K562 (cell line): ENCODE measurements at regions not wholly inside any gene's neighbourhood (a gene's known extent, or its start where the extent isn't known, plus 50 kb on each side); places are given as distances from the start of the nearest gene placed in this dataset.

Source experiments
- ATAC-seq: fragments of 200-7000 bp; cut with Tn5 transposase; 3 replicates; pipeline ENCODE4 v1.9.1; 2020; ENCODE audit warnings: moderate library complexity
- BruUV-seq: library from RNA; stranded (reverse); fragments of 400-500 nt; replicated peaks from 2 replicates; lab custom pipeline; 2021; lab: Mats Ljungman, UMichigan
- CTCF ChIA-PET: fragments of 300-600 bp; formaldehyde crosslinking; extraction: SDS; loops from one replicate; lab custom pipeline; 2021; ENCODE audit warnings: low intra/inter-chr PET ratio; lab: Yijun Ruan, JAX
- POLR2A ChIA-PET: fragments of 300-600, 350-650 bp; sonication (Branson Sonifier 250); formaldehyde crosslinking; extraction: SDS; loops from one replicate; lab custom pipeline; 2021; ENCODE audit warnings: antibody characterized with exemption, inconsistent platforms; lab: Yijun Ruan, JAX
- DNase-seq, 4 experiments: peaks; one replicate each; pipeline versions ENCODE4 v3.0.0 to v3.0.0-alpha.2; 2011 to 2018; ENCODE audit warnings: low spot score in 3 of 4, mixed read lengths in 3 of 4; ENCODE audit errors: extremely low read depth in 1 of 4
- FAIRE-seq: peaks from 2 replicates; lab custom pipeline; 2011; peaks lifted over from hg19 to GRCh38; lab: Jason Lieb, UNC
- H2AFZ ChIP-seq: 2 replicates; pipeline ENCODE4 v1.6.0; 2011; ENCODE audit warnings: low read depth, low read length, control low read depth, inconsistent platforms
- H3K27ac ChIP-seq: fragments of 200-600 bp; 3 replicates; pipeline ENCODE4 v1.8.0; 2011; ENCODE audit warnings: low read depth, mild to moderate bottlenecking, control low read depth, inconsistent platforms, low read length, moderate library complexity, mixed read lengths; ENCODE audit errors: extremely low read depth
- H3K27me3 ChIP-seq, 2 experiments: fragments of 300-600 bp in 1 of 2; 2 replicates in 1 of 2; 3 replicates in 1 of 2; pipeline versions ENCODE4 v1.6.0 to v1.8.0; 2011; ENCODE audit warnings: inconsistent platforms in 2 of 2, low read length in 2 of 2, mild to moderate bottlenecking in 1 of 2, mixed read lengths in 1 of 2, moderate library complexity in 1 of 2; ENCODE audit not compliant: control insufficient read depth in 2 of 2, insufficient read depth in 2 of 2
- H3K36me3 ChIP-seq: fragments of 300-600 bp; 3 replicates; pipeline ENCODE4 v1.8.0; 2011; ENCODE audit warnings: mild to moderate bottlenecking, low read length, inconsistent platforms; ENCODE audit not compliant: control insufficient read depth, insufficient read depth
- H3K4me1 ChIP-seq, 2 experiments: fragments of 200-600 bp in 1 of 2; replicated peaks in 1 of 2; 2 replicates in 1 of 2; 3 replicates in 1 of 2; pipeline versions ENCODE4 v1.5.1 to v1.8.0; 2011; ENCODE audit warnings: inconsistent platforms in 2 of 2, low read length in 2 of 2, mild to moderate bottlenecking in 1 of 2, mixed read lengths in 1 of 2, moderate library complexity in 1 of 2; ENCODE audit not compliant: control insufficient read depth in 2 of 2, insufficient read depth in 2 of 2
- H3K4me2 ChIP-seq: 2 replicates; pipeline ENCODE4 v1.6.1; 2011; ENCODE audit warnings: low read length, control low read depth, inconsistent platforms, mixed read lengths; ENCODE audit not compliant: insufficient read depth
- H3K4me3 ChIP-seq: fragments of 200-600 bp; sonication (generic), shearing (Covaris generic); 2 replicates; pipeline ENCODE4 v1.5.1; 2016; ENCODE audit warnings: control low read depth, inconsistent platforms
- H3K79me2 ChIP-seq: fragments of 200-600 bp; 3 replicates; pipeline ENCODE4 v1.8.0; 2011; ENCODE audit warnings: low read length, inconsistent platforms; ENCODE audit not compliant: control insufficient read depth, insufficient read depth
- H3K9ac ChIP-seq, 2 experiments: 2 replicates each; pipeline versions ENCODE4 v1.6.0 to v1.6.1; 2011; ENCODE audit warnings: low read depth in 2 of 2, low read length in 2 of 2, control low read depth in 1 of 2, inconsistent platforms in 1 of 2, mild to moderate bottlenecking in 1 of 2, mixed read lengths in 1 of 2; ENCODE audit not compliant: insufficient read depth in 1 of 2
- H3K9me1 ChIP-seq: one replicate; pipeline ENCODE4 v1.6.0; 2011; ENCODE audit warnings: inconsistent platforms, mild to moderate bottlenecking, low read length, moderate library complexity; ENCODE audit not compliant: control insufficient read depth, insufficient read depth
- H3K9me3 ChIP-seq: replicated peaks from 2 replicates; pipeline ENCODE4 v1.5.1; 2011; ENCODE audit warnings: low read depth, low read length, inconsistent platforms; ENCODE audit not compliant: control insufficient read depth, insufficient read depth
- H4K20me1 ChIP-seq: replicated peaks from 2 replicates; pipeline ENCODE4 v1.6.1; 2011; ENCODE audit warnings: low read length, inconsistent platforms, mixed read lengths; ENCODE audit not compliant: control insufficient read depth, insufficient read depth
- DNMT1 ChIP-seq: fragments of 450-650 bp; IDR thresholded peaks from 2 replicates; pipeline ENCODE4 v1.6.1; 2016; ENCODE audit warnings: antibody characterized with exemption, mild to moderate bottlenecking
- EWSR1 ChIP-seq: fragments of 450-650 bp; IDR thresholded peaks from 2 replicates; pipeline ENCODE4 v1.6.1; 2018; ENCODE audit warnings: borderline replicate concordance, mild to moderate bottlenecking, low read depth, moderate library complexity; ENCODE audit not compliant: partially characterized antibody
- HMG20A ChIP-seq: fragments of 450-650 bp; formaldehyde crosslinking; conservative IDR thresholded peaks from 2 replicates; pipeline ENCODE4 v1.4.0; 2020; ENCODE audit warnings: mild to moderate bottlenecking, mixed read lengths
- HMGN3 ChIP-seq: IDR thresholded peaks from 2 replicates; pipeline ENCODE4 v1.6.1; 2011; ENCODE audit warnings: borderline replicate concordance, low read depth, mild to moderate bottlenecking, mixed read lengths, low read length; ENCODE audit not compliant: insufficient read length; ENCODE audit errors: extremely low read depth
- MAFG ChIP-seq: fragments of 450-650 bp; conservative IDR thresholded peaks from 2 replicates; pipeline ENCODE4 v1.6.1; 2016; ENCODE audit warnings: missing genetic modification characterization, missing compliant biosample characterization
- SMAD3 ChIP-seq: fragments of 450-650 bp; formaldehyde crosslinking; conservative IDR thresholded peaks from 2 replicates; pipeline ENCODE4 v1.4.0; 2020; ENCODE audit warnings: mild to moderate bottlenecking
- XRCC3 ChIP-seq: fragments of 450-650 bp; IDR thresholded peaks from 2 replicates; pipeline ENCODE4 v1.6.1; 2017; ENCODE audit warnings: mild to moderate bottlenecking, moderate library complexity
- ZBTB1 ChIP-seq: sonication (generic); formaldehyde crosslinking; IDR thresholded peaks from 2 replicates; pipeline ENCODE4 v1.8.1; 2023; ENCODE audit warnings: missing genetic modification reagents, low read depth, mild to moderate bottlenecking, borderline replicate concordance
- ZNF143 ChIP-seq: sonication (generic); formaldehyde crosslinking; IDR thresholded peaks from 2 replicates; pipeline ENCODE4 v1.9.0; 2022; ENCODE audit warnings: mild to moderate bottlenecking, missing genetic modification reagents
- ZNF197 ChIP-seq: fragments of 200-800 bp; sonication (Bioruptor generic); IDR thresholded peaks from 2 replicates; pipeline ENCODE4 v1.6.1; 2016; ENCODE audit warnings: low read depth, missing genetic modification characterization, missing compliant biosample characterization
- ZNF384 ChIP-seq: IDR thresholded peaks from 2 replicates; pipeline ENCODE4 v1.6.1; 2012; ENCODE audit warnings: low read depth, low read length, improper control_type of control experiment
- ZNF780A ChIP-seq: fragments of 250-450 bp; sonication (Bioruptor Pico); IDR thresholded peaks from 2 replicates; pipeline ENCODE4 v1.5.0; 2021; ENCODE audit warnings: mild to moderate bottlenecking
- WGBS: fragments of 100-300 bp; shearing (Covaris generic); methylation state at CpG from one replicate; pipeline ENCODE4 v1.1.6; 2016; ENCODE audit warnings: low coverage, mixed read lengths; ENCODE audit not compliant: insufficient coverage; ENCODE audit errors: missing lambda C conversion rate; 5-methylcytosine and 5-hydroxymethylcytosine counted together
- in situ Hi-C: fragments of 300-500 bp; cut with MboI; formaldehyde crosslinking; loops from 4 replicates; pipeline ENCODE4 v1.15.0; 2018; ENCODE audit warnings: inconsistent platforms, mixed read lengths
- intact Hi-C: fragments of 100-400 bp; cut with micrococcal nuclease; formaldehyde crosslinking; loops from 2 replicates; pipeline ENCODE4 v1.14.2; 2022
- TF ChIP-seq, protein P1 (sequence below): sonication (generic); formaldehyde crosslinking; IDR thresholded peaks from 2 replicates; pipeline ENCODE4 v1.8.1; 2023; ENCODE audit warnings: mild to moderate bottlenecking, missing genetic modification reagents
- TF ChIP-seq, protein P2 (sequence below): sonication (generic); formaldehyde crosslinking; IDR thresholded peaks from 2 replicates; pipeline ENCODE4 v1.4.0; 2020; ENCODE audit warnings: mild to moderate bottlenecking, missing genetic modification reagents

DNA sequence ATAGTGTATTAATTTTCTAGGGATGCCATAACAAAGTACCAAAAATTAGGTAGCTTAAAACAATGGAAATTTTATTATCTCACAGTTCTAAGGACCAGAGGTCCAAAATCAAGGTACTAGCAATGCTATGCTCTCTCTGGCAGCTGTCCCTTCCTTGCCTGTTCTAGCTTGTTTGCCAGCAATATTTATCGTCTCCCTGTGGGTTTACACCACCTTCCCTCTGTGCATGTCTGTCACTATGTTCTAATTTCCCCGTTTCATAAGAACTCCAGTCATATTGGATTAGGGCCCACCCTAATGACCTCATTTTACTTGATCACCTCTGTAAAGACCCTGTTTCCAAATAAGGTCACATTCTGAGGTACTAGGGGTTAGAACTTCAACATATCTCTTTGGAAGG, 217.2 kb downstream of the IBTK start:
- Histone ChIP-seq H3K9me3 (no peaks in the 10 kb centered on the region), H3K79me2 (no peaks in the 10 kb centered on the region), H2AFZ (no peak overlapping the region), H3K4me3 (no peak overlapping the region), H3K9ac (no peak overlapping the region), H3K4me2 (no peak overlapping the region), H3K4me1 (no peaks in the 10 kb centered on the region), H4K20me1 (no peaks in the 10 kb centered on the region), H3K27ac (no peak overlapping the region), H3K27me3 (no peaks in the 10 kb centered on the region), H3K36me3 (no peaks in the 10 kb centered on the region), H3K9me1 (no peaks in the 10 kb centered on the region)
- no peak for TF ChIP-seq HMGN3
- TF ChIP-seq, protein P1, sequence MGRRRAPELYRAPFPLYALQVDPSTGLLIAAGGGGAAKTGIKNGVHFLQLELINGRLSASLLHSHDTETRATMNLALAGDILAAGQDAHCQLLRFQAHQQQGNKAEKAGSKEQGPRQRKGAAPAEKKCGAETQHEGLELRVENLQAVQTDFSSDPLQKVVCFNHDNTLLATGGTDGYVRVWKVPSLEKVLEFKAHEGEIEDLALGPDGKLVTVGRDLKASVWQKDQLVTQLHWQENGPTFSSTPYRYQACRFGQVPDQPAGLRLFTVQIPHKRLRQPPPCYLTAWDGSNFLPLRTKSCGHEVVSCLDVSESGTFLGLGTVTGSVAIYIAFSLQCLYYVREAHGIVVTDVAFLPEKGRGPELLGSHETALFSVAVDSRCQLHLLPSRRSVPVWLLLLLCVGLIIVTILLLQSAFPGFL, result no peak
- ChIA-PET POLR2A (no interaction called here), CTCF (no interaction called here)
- no peak for FAIRE-seq
- in situ Hi-C loops (no loop called here), intact Hi-C loops (no loop called here)
- no peak for ATAC-seq
- BruUV-seq, result no TSS peak
- 0% methylated on average over 2 of the region's 2 CpGs for WGBS
- no peak for DNase-seq

DNA sequence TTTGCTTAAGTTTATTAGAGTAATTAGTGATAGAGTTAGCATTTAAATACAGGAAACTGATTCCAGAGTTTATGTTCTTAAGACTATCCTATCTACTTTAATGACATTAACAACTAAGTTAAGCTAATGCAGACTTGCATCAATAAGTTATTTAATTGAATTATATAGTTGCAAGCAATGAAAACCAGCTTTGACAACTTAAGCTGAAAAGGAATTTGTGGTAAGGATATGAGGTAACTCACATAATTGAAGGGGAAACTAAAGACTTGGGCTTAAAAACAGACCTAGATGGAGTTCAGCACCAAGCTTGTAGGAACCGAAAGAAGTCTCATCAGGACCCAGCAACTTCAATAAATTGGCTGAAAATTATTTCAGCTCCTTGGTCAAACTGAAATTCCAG, 222.3 kb downstream of the IBTK start:
- POLR2A ChIA-PET, result no interaction called here
- CTCF ChIA-PET, result interaction anchor here (0.7 kb wide), 1 partner anchor 16 kb away, joined by 3 read pairs; no protein-coding TSS in a partner anchor
- Histone ChIP-seq H3K27me3 (no peaks in the 10 kb centered on the region), H3K79me2 (no peaks in the 10 kb centered on the region), H3K4me2 (no peak overlapping the region), H3K36me3 (no peaks in the 10 kb centered on the region), H3K4me3 (no peak overlapping the region), H3K9me3 (no peaks in the 10 kb centered on the region), H3K9ac (no peak overlapping the region), H3K27ac (no peak overlapping the region), H4K20me1 (no peaks in the 10 kb centered on the region), H3K9me1 (no peaks in the 10 kb centered on the region), H3K4me1 (no peaks in the 10 kb centered on the region), H2AFZ (no peak overlapping the region)
- no peak for DNase-seq
- WGBS, result 0% methylated on average over 1 of the region's 1 CpG
- intact Hi-C loops (no loop called here), in situ Hi-C loops (no loop called here)
- no peak for FAIRE-seq
- no TSS peak for BruUV-seq
- no peak for ATAC-seq
- no peak for TF ChIP-seq SMAD3 (CRISPR knock-in tag)
- TF ChIP-seq HMG20A (CRISPR knock-in tag), result no peak
- TF ChIP-seq ZBTB1 (CRISPR knock-in tag), result no peak
- TF ChIP-seq MAFG (tag), result no peak
- TF ChIP-seq ZNF384, result no peak
- TF ChIP-seq, protein P2, sequence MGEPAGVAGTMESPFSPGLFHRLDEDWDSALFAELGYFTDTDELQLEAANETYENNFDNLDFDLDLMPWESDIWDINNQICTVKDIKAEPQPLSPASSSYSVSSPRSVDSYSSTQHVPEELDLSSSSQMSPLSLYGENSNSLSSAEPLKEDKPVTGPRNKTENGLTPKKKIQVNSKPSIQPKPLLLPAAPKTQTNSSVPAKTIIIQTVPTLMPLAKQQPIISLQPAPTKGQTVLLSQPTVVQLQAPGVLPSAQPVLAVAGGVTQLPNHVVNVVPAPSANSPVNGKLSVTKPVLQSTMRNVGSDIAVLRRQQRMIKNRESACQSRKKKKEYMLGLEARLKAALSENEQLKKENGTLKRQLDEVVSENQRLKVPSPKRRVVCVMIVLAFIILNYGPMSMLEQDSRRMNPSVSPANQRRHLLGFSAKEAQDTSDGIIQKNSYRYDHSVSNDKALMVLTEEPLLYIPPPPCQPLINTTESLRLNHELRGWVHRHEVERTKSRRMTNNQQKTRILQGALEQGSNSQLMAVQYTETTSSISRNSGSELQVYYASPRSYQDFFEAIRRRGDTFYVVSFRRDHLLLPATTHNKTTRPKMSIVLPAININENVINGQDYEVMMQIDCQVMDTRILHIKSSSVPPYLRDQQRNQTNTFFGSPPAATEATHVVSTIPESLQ (CRISPR knock-in tag), result no peak
- TF ChIP-seq XRCC3, result no peak
- no peak for TF ChIP-seq ZNF197
- no peak for TF ChIP-seq DNMT1
- no peak for TF ChIP-seq EWSR1
- no peak for TF ChIP-seq ZNF780A
- no peak for TF ChIP-seq ZNF143 (CRISPR knock-in tag)
